ENCODE measurements at regions not wholly inside any gene's neighbourhood (a gene's known extent, or its start where the extent isn't known, plus 50 kb on each side); places are given as distances from the start of the nearest gene placed in this dataset.

GRCh38 chr3:176964661-176965060, 232.6 kb downstream of the TBL1XR1 start:
- TF ChIP-seq RAD21 (CRISPR knock-in tag; conservative IDR thresholded peaks at IDR 0.05 in 1 of 2, IDR thresholded peaks at IDR 0.05 in 1 of 2), result no peak
- no peak for TF ChIP-seq BACH1 (tag; IDR thresholded peaks at IDR 0.05)
- TF ChIP-seq, protein P1, sequence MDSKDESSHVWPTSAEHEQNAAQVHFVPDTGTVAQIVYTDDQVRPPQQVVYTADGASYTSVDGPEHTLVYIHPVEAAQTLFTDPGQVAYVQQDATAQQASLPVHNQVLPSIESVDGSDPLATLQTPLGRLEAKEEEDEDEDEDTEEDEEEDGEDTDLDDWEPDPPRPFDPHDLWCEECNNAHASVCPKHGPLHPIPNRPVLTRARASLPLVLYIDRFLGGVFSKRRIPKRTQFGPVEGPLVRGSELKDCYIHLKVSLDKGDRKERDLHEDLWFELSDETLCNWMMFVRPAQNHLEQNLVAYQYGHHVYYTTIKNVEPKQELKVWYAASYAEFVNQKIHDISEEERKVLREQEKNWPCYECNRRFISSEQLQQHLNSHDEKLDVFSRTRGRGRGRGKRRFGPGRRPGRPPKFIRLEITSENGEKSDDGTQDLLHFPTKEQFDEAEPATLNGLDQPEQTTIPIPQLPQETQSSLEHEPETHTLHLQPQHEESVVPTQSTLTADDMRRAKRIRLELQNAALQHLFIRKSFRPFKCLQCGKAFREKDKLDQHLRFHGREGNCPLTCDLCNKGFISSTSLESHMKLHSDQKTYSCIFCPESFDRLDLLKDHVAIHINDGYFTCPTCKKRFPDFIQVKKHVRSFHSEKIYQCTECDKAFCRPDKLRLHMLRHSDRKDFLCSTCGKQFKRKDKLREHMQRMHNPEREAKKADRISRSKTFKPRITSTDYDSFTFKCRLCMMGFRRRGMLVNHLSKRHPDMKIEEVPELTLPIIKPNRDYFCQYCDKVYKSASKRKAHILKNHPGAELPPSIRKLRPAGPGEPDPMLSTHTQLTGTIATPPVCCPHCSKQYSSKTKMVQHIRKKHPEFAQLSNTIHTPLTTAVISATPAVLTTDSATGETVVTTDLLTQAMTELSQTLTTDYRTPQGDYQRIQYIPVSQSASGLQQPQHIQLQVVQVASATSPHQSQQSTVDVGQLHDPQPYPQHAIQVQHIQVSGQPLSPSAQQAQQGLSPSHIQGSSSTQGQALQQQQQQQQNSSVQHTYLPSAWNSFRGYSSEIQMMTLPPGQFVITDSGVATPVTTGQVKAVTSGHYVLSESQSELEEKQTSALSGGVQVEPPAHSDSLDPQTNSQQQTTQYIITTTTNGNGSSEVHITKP (IDR thresholded peaks at IDR 0.05; ENCODE audit: partially characterized antibody), result no peak
- no peak for TF ChIP-seq SRF (CRISPR knock-in tag; IDR thresholded peaks at IDR 0.05)
- no peak for TF ChIP-seq FOXM1 (IDR thresholded peaks at IDR 0.05; ENCODE audit: low read depth)
- TF ChIP-seq FOXM1 (CRISPR knock-in tag; IDR thresholded peaks at IDR 0.05; ENCODE audit: low read depth), result no peak
- TF ChIP-seq, protein P2, sequence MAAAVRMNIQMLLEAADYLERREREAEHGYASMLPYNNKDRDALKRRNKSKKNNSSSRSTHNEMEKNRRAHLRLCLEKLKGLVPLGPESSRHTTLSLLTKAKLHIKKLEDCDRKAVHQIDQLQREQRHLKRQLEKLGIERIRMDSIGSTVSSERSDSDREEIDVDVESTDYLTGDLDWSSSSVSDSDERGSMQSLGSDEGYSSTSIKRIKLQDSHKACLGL (CRISPR knock-in tag; IDR thresholded peaks at IDR 0.05; ENCODE audit: borderline replicate concordance, poor library complexity, severe bottlenecking), result no peak
- TF ChIP-seq HDAC6 (IDR thresholded peaks at IDR 0.05; ENCODE audit: low read depth, low read length), result no peak
- TF ChIP-seq POLR2A (conservative IDR thresholded peaks at IDR 0.05), result no peak
- TF ChIP-seq MAX (CRISPR knock-in tag; IDR thresholded peaks at IDR 0.05), result no peak
- no peak for TF ChIP-seq RAD51 (IDR thresholded peaks at IDR 0.05; ENCODE audit: borderline replicate concordance, low read depth)
- TF ChIP-seq TAF7 (tag; IDR thresholded peaks at IDR 0.05), result no peak
- TF ChIP-seq RBM15 (IDR thresholded peaks at IDR 0.05; ENCODE audit: insufficient read depth, low read length), result no peak

Data from K562 (cell line).